ENCODE measurements at regions not wholly inside any gene's neighbourhood (a gene's known extent, or its start where the extent isn't known, plus 50 kb on each side); places are given as distances from the start of the nearest gene placed in this dataset.

GRCh38 chr10:44831581-44831980, 79.6 kb upstream of the TMEM72 start:
- ATAC-seq (ENCODE audit: low read depth) (no peak), DNase-seq (no peak)
- TF ChIP-seq CTCF (IDR thresholded peaks at IDR 0.05): no peak
- Mint-ChIP-seq H3K4me3 (no peak overlapping the region), H3K27me3 (no peaks in the 10 kb centered on the region), H3K9me3 (no peaks in the 10 kb centered on the region), H3K27ac (no peak overlapping the region), H3K4me1 (no peaks in the 10 kb centered on the region), H3K36me3 (ENCODE audit: low read depth) (no peaks in the 10 kb centered on the region)
- CTCF ChIA-PET: no interaction called here
- POLR2A ChIA-PET: no interaction called here
- intact Hi-C loops (cut with micrococcal nuclease): no loop called here

- intact Hi-C loops (cut with micrococcal nuclease): no loop called here
- ChIA-PET CTCF (no interaction called here), POLR2A (no interaction called here)
- ATAC-seq (ENCODE audit: low read depth): no peak
- Mint-ChIP-seq H3K4me1 (no peaks in the 10 kb centered on the region), H3K27me3 (no peaks in the 10 kb centered on the region), H3K36me3 (ENCODE audit: low read depth) (no peaks in the 10 kb centered on the region), H3K4me3 (no peak overlapping the region), H3K27ac (no peak overlapping the region), H3K9me3 (no peaks in the 10 kb centered on the region)
- DNase-seq: no peak
- no peak for TF ChIP-seq CTCF (IDR thresholded peaks at IDR 0.05)
Observed at GRCh38 chr10:44832595-44833390, 78.3 kb upstream of the TMEM72 start.

- Mint-ChIP-seq H3K36me3 (ENCODE audit: low read depth) (no peaks in the 10 kb centered on the region), H3K4me3 (no peak overlapping the region), H3K27ac (no peak overlapping the region), H3K27me3 (peaks cover 4% of the 10 kb centered on the region), H3K4me1 (no peaks in the 10 kb centered on the region), H3K9me3 (no peaks in the 10 kb centered on the region)
- DNase-seq: no peak
- ATAC-seq (ENCODE audit: low read depth): no peak
- ChIA-PET CTCF (no interaction called here), POLR2A (no interaction called here)
- TF ChIP-seq CTCF (IDR thresholded peaks at IDR 0.05): no peak
- intact Hi-C loops (cut with micrococcal nuclease): no loop called here
Observed at GRCh38 chr10:44834131-44834530, 77.0 kb upstream of the TMEM72 start.

GRCh38 chr10:44835300-44835699, 75.8 kb upstream of the TMEM72 start:
- POLR2A ChIA-PET: no interaction called here
- CTCF ChIA-PET: no interaction called here

GRCh38 chr10:44843484-44843883, 67.7 kb upstream of the TMEM72 start:
- no peaks in the 10 kb centered on the region for H3K36me3 Mint-ChIP-seq (ENCODE audit: low read depth)
- H3K27me3 Mint-ChIP-seq: peaks cover 15% of the 10 kb centered on the region
- no peak for TF ChIP-seq CTCF (IDR thresholded peaks at IDR 0.05)
- DNase-seq (no peak), ATAC-seq (ENCODE audit: low read depth) (no peak)
- ChIA-PET CTCF (no interaction called here), POLR2A (no interaction called here)
- no peak overlapping the region for H3K27ac Mint-ChIP-seq
- H3K9me3 Mint-ChIP-seq: no peaks in the 10 kb centered on the region
- H3K4me1 Mint-ChIP-seq: no peaks in the 10 kb centered on the region
- H3K4me3 Mint-ChIP-seq: no peak overlapping the region
- intact Hi-C loops (cut with micrococcal nuclease): no loop called here

More at GRCh38 chr10:44835300-44835699, 75.8 kb upstream of the TMEM72 start:
- no peak overlapping the region for H3K4me3 Mint-ChIP-seq
- no peaks in the 10 kb centered on the region for H3K9me3 Mint-ChIP-seq
- ATAC-seq (ENCODE audit: low read depth): no peak
- DNase-seq: no peak
- no peak for TF ChIP-seq CTCF (IDR thresholded peaks at IDR 0.05)
- peaks cover 4% of the 10 kb centered on the region for H3K27me3 Mint-ChIP-seq
- no peaks in the 10 kb centered on the region for H3K4me1 Mint-ChIP-seq
- no peaks in the 10 kb centered on the region for H3K36me3 Mint-ChIP-seq (ENCODE audit: low read depth)
- intact Hi-C loops (cut with micrococcal nuclease): no loop called here
- H3K27ac Mint-ChIP-seq: no peak overlapping the region

All from activated B cell treated with CpG ODN at 0.5 μM for 24 hours (primary cell).